ENCODE measurements at regions not wholly inside any gene's neighbourhood (a gene's known extent, or its start where the extent isn't known, plus 50 kb on each side); places are given as distances from the start of the nearest gene placed in this dataset.

DNA sequence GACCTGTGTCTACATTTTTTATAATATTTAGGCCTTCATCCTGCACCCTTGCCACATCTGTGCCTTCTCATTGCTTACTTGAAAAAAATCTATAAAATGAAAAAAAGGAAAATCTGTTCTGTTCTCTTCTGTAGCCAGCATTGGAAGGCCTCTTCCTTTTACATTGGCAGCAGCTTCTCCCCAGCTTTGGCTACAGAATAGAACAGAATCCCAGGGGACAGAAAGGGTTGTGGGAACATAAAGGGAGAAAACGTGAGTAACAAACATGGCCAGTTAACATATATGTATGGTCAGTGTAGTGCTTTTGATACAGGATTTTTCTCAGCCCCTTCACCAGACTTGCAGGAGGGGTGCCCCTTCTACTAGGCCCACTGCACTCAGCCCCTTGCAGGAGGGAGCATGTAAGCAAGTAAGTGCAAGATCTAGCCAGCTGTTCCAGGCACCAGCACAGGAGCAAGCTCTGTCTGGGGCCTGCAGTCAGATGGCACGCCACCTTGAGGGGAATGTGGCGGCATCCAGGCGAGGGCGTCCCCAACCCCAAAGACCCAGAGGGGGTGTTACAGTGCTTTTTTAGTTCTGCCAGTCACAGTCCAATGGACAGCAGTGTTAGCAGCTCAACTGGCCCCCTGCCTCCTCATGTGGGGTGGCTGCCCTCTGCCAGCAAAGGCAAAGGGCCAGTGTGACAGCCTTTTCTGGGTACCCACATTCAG, 330.5 kb upstream of the ZNF462 start:
- TF ChIP-seq, protein P1, sequence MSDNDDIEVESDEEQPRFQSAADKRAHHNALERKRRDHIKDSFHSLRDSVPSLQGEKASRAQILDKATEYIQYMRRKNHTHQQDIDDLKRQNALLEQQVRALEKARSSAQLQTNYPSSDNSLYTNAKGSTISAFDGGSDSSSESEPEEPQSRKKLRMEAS (IDR thresholded peaks at IDR 0.05) = no peak
- TF ChIP-seq TAF1 (IDR thresholded peaks at IDR 0.05; ENCODE audit: low read depth) (no peak), YY1 (IDR thresholded peaks at IDR 0.05; ENCODE audit: low read depth) (no peak), EP300 (IDR thresholded peaks at IDR 0.05; ENCODE audit: borderline replicate concordance) (no peak), EGR1 (IDR thresholded peaks at IDR 0.05) (no peak), CREB1 (IDR thresholded peaks at IDR 0.05; ENCODE audit: low read depth) (no peak), ZBTB7A (IDR thresholded peaks at IDR 0.05; ENCODE audit: low read depth) (no peak)
- TF ChIP-seq, protein P2, sequence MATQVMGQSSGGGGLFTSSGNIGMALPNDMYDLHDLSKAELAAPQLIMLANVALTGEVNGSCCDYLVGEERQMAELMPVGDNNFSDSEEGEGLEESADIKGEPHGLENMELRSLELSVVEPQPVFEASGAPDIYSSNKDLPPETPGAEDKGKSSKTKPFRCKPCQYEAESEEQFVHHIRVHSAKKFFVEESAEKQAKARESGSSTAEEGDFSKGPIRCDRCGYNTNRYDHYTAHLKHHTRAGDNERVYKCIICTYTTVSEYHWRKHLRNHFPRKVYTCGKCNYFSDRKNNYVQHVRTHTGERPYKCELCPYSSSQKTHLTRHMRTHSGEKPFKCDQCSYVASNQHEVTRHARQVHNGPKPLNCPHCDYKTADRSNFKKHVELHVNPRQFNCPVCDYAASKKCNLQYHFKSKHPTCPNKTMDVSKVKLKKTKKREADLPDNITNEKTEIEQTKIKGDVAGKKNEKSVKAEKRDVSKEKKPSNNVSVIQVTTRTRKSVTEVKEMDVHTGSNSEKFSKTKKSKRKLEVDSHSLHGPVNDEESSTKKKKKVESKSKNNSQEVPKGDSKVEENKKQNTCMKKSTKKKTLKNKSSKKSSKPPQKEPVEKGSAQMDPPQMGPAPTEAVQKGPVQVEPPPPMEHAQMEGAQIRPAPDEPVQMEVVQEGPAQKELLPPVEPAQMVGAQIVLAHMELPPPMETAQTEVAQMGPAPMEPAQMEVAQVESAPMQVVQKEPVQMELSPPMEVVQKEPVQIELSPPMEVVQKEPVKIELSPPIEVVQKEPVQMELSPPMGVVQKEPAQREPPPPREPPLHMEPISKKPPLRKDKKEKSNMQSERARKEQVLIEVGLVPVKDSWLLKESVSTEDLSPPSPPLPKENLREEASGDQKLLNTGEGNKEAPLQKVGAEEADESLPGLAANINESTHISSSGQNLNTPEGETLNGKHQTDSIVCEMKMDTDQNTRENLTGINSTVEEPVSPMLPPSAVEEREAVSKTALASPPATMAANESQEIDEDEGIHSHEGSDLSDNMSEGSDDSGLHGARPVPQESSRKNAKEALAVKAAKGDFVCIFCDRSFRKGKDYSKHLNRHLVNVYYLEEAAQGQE (IDR thresholded peaks at IDR 0.05; ENCODE audit: low read depth) = no peak
- TF ChIP-seq, protein P3, sequence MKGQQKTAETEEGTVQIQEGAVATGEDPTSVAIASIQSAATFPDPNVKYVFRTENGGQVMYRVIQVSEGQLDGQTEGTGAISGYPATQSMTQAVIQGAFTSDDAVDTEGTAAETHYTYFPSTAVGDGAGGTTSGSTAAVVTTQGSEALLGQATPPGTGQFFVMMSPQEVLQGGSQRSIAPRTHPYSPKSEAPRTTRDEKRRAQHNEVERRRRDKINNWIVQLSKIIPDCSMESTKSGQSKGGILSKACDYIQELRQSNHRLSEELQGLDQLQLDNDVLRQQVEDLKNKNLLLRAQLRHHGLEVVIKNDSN (IDR thresholded peaks at IDR 0.05) = no peak
